Keratinocyte (primary cell): ENCODE measurements at regions not wholly inside any gene's neighbourhood (a gene's known extent, or its start where the extent isn't known, plus 50 kb on each side); places are given as distances from the start of the nearest gene placed in this dataset.

ENCODE experiments used
- EZH2 ChIP-seq: IDR thresholded peaks from one replicate; pipeline ENCODE4 v1.6.1; 2012; ENCODE audit warnings: inconsistent platforms, mild to moderate bottlenecking, low read length, moderate library complexity
- TF ChIP-seq, protein P1 (sequence below), 3 experiments: IDR thresholded peaks in 1 of 3; conservative IDR thresholded peaks in 1 of 3; optimal IDR thresholded peaks in 1 of 3; 2 replicates in 2 of 3; 3 replicates in 1 of 3; pipeline versions ENCODE3 to v1.5.1; 2011; ENCODE audit warnings: low read length in 3 of 3, mild to moderate bottlenecking in 3 of 3, moderate library complexity in 2 of 3, control low read depth in 1 of 3, inconsistent platforms in 1 of 3; ENCODE audit not compliant: insufficient read depth in 2 of 3; ENCODE audit errors: extremely low read depth in 1 of 3

DNA sequence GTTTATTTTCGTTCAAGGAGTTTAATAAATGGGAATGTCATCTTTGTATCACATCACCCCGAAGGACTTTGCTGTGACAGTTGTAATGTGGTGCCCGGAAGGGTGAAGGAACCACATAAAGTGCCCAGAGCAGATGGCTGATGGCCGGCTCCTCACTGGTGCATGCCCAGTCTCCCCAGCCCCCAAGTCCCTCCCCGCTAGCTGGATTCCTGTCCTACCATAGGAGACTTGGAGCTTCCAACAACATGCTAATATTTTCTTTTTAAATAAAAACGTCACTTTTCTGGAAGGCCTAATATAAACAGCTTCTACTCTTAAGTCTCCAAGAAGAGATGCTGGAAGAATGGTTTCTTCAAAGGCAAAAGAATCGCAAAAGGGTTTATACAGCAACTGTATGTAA, 273.9 kb upstream of the LRTM1 start:
- no peak for TF ChIP-seq EZH2
- TF ChIP-seq, protein P1, sequence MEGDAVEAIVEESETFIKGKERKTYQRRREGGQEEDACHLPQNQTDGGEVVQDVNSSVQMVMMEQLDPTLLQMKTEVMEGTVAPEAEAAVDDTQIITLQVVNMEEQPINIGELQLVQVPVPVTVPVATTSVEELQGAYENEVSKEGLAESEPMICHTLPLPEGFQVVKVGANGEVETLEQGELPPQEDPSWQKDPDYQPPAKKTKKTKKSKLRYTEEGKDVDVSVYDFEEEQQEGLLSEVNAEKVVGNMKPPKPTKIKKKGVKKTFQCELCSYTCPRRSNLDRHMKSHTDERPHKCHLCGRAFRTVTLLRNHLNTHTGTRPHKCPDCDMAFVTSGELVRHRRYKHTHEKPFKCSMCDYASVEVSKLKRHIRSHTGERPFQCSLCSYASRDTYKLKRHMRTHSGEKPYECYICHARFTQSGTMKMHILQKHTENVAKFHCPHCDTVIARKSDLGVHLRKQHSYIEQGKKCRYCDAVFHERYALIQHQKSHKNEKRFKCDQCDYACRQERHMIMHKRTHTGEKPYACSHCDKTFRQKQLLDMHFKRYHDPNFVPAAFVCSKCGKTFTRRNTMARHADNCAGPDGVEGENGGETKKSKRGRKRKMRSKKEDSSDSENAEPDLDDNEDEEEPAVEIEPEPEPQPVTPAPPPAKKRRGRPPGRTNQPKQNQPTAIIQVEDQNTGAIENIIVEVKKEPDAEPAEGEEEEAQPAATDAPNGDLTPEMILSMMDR (optimal IDR thresholded peaks at IDR 0.05 in 1 of 3, IDR thresholded peaks at IDR 0.05 in 1 of 3, conservative IDR thresholded peaks at IDR 0.05 in 1 of 3; ENCODE audit: extremely low read depth in 1 of 3, insufficient read depth in 2 of 3, low read length in 3 of 3), result no peak
